Activated T-cell treated with anti-CD3 and anti-CD28 coated beads for 1 hour (primary cell): ENCODE measurements at regions not wholly inside any gene's neighbourhood (a gene's known extent, or its start where the extent isn't known, plus 50 kb on each side); places are given as distances from the start of the nearest gene placed in this dataset.

Experiments used
- DNase-seq: peaks from one replicate; pipeline ENCODE4 v3.0.0-alpha.2; 2020; ENCODE audit warnings: low read depth

GRCh38 chr7:25279705-25280104, 51.4 kb upstream of the NPVF start:
- no peak for DNase-seq

GRCh38 chr7:25280181-25280580, 51.9 kb upstream of the NPVF start:
- DNase-seq, result no peak

DNA sequence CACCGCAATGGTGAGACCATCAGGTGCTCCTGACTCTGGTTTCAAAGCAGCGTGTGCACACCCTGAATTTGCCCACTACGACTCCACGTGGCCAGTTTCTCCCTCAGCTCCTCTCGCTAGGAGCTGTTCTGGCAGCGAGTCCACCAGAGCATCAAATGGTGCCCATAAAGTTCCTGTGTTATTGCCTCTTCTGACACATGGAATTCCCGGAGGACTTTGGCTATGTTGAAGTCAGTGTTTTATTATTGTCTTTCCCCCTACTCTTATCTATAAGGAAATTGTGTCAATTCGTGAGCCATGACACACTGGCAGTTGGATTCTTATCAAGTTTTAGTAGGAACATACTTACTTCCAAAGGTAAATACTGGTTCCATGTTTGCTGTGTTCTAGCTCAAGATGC, 53.9 kb upstream of the NPVF start:
- no peak for DNase-seq

- no peak for DNase-seq
Observed at GRCh38 chr7:25286756-25287155, 58.5 kb upstream of the NPVF start.

- no peak for DNase-seq
Observed at GRCh38 chr7:25287291-25287690, 59.0 kb upstream of the NPVF start.

DNA sequence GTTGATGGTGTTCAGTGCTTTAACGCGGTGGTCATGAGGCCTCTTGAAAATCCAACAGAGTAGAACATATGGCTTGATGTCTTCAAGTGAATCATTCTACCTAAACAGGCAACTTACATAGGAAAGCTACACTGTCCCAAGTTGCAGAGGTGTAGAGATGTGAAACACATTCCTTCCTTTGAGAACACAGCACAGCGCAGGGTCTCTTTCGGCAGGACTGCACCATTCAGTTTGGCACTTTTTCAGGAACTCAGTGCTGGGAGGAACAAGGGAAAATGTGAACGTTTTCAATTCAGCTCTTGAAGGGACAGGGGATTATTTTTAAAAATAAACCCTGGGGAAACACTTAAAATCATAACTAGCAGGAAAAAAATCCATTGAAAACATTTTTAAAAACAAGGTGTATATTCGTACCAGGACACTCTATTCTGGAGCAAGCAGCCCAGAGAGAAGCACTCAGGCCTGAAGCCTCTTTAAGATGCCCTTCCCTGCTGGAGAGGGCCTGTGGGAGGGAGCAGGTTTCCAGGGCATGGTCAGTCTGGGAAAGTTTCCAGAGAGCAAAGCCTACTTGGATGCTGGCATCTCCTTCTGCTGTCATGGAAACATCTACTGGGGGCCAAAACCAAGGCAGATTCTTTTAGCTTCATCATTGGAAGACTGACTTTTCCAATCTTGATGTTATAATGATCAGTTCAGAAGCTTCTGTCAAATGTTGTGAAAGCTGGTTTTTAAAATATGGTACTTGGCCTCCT, 60.4 kb upstream of the NPVF start:
- DNase-seq, result no peak

- no peak for DNase-seq
Observed at GRCh38 chr7:25289518-25289917, 61.2 kb upstream of the NPVF start.

- no peak for DNase-seq
Observed at GRCh38 chr7:25294624-25295023, 66.3 kb upstream of the NPVF start.

GRCh38 chr7:25295387-25295786, 67.1 kb upstream of the NPVF start:
- DNase-seq, result no peak

DNA sequence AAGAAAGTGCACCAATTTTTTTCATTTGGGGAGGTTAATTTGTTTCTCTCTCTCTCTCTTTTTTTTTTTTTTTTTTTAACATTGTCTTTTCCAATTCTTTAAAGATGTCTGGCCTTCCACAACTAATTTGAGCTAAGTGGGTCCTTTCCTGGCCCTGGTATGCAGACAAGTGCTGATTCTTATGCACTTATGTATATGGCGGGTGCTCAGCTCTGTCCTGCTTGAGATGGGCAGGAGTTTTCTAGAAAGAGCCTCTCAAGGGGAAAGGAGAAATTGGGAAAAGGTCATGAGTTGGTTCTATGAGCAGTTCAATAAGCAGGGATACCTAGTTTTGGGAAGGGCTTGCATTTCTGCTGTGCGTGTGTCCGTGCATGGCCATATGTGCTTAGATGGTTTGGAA, 67.8 kb upstream of the NPVF start:
- no peak for DNase-seq

DNA sequence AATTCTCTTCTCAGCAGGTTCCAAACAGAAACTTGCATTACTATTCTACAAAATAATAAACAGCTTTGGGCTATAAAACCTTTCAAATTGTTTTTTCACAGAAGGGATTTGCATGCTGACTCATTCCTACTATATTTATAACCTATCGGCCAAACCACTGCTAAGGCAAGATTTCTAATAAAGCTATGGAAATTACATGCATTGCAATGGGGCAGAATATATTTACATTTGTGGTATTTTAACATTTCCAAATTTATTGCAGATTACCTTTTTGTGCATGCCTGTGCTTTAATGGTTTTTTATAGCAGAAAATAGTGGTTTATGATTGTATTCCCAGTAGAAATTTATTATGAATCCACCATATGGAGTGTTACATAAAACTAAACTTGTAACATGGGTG, 69.0 kb upstream of the NPVF start:
- DNase-seq, result no peak

DNA sequence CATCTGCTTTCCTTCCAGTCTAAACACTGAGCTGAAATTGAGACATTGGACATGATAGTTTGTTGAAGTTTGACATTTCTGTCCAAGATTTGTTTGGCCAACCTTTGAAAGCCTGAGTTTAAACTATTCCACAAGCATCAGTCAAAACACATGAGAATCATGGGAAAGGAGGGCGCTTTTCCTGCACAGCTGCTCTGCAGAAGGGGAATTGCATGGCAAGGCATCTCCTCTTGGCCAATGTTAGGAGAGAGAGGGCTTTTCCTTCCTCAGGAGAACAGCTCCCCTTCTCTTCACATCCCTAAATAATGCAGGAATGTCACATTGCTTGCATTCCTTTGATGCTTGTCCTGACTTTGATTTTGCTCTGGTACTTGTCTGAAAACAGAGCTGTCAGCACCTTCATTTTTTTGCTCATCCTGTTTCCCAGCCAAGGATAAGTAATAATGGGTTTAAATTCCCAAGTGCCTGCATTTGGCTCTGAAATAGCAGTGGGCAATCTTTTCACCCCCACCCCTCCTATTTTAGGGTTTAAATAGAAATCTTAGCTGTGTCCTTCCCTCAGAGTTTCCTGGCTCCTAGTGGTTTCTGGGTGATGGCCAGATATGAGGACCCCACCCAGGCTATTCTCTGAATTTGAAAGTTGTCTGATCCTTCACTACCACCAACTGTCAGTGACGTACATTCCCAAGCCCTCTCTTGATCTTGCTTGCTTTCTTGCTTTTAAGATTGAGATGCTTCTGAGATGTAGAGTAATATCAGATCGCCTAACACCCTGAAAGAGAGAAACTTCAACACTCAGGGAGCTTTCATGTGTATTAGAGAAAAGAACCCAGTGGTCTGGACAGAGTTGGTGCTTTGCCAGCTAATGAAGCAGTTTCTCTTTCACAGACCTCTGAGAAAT, 75.2 kb upstream of the NPVF start:
- no peak for DNase-seq

DNA sequence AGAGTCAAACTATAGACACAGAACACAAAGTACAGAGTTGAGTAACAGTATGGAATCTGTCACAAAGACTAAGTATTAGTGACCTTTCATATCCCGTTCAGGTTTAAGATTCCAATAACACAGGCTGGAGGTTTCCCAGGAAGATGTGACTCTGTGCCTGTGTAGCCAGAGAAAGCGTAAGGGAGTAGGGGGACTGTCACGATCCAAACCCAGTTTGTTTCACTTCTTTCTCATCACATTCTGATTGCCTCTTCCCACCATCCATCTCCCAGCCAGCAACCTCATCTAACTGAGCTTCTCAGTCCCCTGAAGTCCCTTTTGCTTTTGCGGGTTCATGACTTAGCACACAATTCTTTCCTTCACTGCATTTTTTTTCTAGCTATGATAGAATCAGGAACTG, 76.4 kb upstream of the NPVF start:
- DNase-seq, result no peak

- DNase-seq, result no peak
Observed at GRCh38 chr7:25305831-25306230, 77.5 kb upstream of the NPVF start.

- DNase-seq, result no peak
Observed at GRCh38 chr7:25307624-25308023, 79.3 kb upstream of the NPVF start.

DNA sequence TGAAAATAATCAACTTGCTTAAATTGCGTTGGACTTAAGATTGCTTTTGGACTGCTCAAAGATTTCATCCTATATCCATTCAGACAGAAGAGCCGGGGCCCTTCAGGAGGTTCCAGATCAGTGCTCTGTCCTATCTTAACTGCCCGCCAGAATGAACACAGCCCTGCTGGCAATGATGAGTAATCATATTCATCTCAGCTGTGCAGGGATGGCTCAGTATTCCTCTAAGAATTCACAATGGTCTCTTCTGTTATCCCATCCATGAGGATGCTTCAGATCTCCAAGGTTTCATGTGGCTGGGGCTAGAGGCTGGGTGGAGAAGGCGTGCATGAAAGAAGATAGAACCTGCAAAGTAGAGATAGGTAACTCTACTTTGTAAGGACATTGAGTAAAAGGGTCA, 80.0 kb upstream of the NPVF start:
- no peak for DNase-seq

GRCh38 chr7:25308906-25309705, 80.8 kb upstream of the NPVF start:
- DNase-seq, result no peak

DNA sequence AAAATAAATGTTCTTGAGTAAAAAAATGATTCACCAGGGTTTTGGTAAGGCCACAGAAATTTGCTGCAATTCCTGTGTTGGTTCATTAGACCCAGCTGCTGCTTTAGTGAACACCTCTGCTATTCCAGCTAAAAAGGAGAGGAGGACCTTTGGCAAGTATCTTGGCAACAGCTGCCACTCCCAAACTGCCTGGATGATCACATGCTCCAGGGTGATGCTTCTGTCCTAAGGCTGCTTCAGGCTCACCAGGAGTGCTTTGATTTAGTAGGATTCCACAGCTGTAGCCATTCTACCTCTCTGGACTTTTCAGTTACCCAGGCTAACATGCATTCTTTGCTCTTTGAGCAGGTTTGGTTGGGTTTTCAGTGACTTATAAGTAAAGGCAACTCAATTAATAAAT, 82.6 kb upstream of the NPVF start:
- no peak for DNase-seq

GRCh38 chr7:25311346-25311745, 83.1 kb upstream of the NPVF start:
- DNase-seq, result no peak

DNA sequence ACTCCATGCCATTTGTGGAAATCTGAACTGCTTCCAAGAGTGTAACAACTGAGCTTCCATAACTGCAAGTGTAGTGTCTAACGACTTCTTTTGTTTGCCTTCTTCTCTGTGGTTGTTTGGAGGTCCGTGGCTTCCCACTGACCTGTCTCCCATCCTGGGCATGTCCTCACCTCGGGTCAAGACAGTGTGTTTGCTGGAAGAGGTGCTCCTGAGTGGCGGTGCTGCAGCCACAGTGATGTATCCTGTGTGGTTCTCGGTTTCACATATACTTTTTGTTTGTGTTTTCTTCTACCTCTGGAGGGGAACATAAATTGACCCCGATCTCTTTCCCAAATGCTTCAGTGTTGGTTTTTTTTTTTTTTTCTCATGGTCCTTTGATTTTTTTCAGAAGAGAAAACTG, 84.7 kb upstream of the NPVF start:
- no peak for DNase-seq

DNA sequence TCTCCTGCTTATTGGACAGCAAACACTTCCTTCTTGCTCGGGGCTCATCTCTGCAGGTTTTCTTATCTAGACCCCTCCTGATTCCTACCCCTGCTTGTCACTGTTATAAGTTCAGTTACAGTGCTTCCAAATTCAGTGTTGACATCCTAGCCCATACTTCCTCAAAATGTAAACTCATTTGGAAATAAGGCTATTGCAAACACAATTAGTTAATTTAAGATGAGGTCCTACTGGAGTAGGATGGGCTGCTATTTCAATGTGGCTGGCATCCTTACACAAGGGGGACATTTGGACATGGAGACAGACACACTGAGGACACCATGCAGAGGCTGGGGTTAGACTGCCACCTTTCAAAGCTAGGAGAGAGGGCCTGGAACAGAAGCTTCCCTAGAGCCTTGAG, 85.2 kb upstream of the NPVF start:
- no peak for DNase-seq

GRCh38 chr7:25314094-25314730, 85.9 kb upstream of the NPVF start:
- no peak for DNase-seq
